ENCODE measurements at regions not wholly inside any gene's neighbourhood (a gene's known extent, or its start where the extent isn't known, plus 50 kb on each side); places are given as distances from the start of the nearest gene placed in this dataset.

GRCh38 chr13:54573186-54573585, 1544.6 kb downstream of the OLFM4 start:
- TF ChIP-seq EZH2 (IDR thresholded peaks at IDR 0.05; ENCODE audit: insufficient read depth, low read length) (no peak), CTCF (IDR thresholded peaks at IDR 0.05; ENCODE audit: insufficient read depth, low read depth, low read length) (no peak)

All from astrocyte (in vitro differentiated cells and primary cell).